ENCODE measurements at regions not wholly inside any gene's neighbourhood (a gene's known extent, or its start where the extent isn't known, plus 50 kb on each side); places are given as distances from the start of the nearest gene placed in this dataset.

DNA sequence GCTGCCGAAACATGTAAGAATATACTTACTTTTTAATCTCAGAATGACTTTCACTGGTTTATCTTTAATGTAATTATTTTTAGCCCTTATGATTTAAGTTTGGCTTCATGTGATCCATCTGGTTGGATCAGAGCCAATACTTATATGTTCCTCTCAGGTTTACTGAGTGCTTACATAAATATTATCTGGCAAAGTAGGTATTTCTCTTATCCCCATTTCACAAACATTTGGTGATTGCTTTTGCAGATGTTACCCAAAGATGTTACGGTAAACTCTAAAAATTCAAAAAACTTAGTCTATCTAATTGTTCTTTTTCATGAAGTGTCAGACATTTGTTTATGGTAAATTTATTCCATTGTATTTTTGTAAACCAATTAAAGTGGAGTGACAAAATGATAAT is 115.0 kb upstream of the TLL1 start:
- DNase-seq (ENCODE audit: extremely low spot score, insufficient read length, low read depth), result no peak
- FAIRE-seq, result no peak

DNA sequence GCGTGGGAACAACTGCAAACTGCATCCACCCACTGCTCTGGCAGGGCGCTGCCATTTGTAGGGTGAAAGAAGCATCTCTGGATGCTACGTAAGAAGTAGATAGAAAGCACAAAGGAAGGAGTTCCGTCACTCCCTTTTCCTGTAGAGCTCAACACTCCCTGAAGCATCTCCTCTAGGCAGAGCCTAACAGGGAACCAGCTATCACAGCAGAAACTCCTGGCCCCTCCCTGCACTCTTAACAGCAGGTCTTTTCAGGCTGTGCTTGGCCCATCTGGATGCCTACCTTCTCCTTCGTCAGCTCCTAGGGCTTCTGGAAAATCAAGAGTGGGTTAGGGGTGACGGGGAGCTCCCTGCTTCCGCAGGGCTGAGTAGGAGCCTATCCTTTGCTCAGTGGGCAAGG is 112.9 kb upstream of the TLL1 start:
- DNase-seq (ENCODE audit: extremely low spot score, insufficient read length, low read depth) (no peak), FAIRE-seq (no peak)

DNA sequence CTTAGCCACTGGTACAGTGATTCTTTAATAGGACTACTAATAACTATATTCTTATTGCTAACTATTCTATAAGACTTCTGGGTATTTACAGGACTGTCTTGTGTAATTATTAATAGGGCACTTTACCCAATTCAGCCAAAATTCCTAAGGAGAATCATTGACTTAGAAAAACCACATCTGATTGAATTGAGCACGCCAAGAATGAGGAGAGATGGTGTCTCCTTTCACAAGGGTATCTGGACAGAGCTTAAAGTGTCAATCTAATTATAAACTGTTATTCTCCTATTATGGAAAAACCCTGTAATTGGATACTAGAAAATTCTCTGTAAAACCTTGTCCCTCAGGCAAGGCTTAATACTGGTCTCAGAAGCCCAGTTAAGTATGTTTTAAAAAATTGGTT is 111.1 kb upstream of the TLL1 start:
- FAIRE-seq (no peak), DNase-seq (ENCODE audit: extremely low spot score, insufficient read length, low read depth) (no peak)

DNA sequence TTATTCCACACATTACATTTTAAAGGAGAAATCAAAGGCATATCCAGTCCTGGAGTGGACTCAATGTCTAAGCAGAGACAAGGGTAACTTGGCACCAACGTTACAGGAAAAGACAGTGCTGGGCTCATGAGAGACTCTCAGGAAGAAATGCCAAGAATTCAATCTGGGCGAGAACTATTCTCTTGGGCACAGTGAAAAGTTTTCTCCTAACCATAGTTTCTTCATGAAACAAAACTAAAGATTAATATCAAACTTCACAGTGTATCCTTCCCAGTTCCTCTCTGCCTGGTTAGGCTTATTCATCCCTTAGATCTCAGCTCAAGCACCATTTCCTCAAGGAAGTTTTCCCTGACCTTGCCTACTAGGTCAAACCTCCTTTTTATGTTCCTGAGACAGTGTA is 109.4 kb upstream of the TLL1 start:
- DNase-seq (ENCODE audit: extremely low spot score, insufficient read length, low read depth) (no peak), FAIRE-seq (no peak)

DNA sequence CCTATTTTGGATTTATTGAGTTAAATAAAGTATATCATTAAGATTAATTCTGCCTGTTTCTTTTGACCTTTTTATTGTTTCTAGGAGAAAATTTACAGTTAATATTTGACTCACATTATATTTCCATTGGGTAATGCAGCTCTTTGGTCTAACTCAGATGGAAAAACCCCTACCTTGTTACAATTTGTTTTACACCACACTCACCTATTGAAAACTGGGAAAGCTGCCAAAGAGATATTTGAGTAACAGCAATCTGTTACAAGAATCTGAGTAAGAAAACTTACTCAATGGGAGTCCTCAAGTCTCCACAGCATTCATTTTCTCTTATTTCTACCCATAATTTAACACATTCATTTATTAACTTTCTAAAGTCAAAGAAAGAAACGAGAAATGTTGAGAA is 108.0 kb upstream of the TLL1 start:
- FAIRE-seq (no peak), DNase-seq (ENCODE audit: extremely low spot score, insufficient read length, low read depth) (no peak)

DNA sequence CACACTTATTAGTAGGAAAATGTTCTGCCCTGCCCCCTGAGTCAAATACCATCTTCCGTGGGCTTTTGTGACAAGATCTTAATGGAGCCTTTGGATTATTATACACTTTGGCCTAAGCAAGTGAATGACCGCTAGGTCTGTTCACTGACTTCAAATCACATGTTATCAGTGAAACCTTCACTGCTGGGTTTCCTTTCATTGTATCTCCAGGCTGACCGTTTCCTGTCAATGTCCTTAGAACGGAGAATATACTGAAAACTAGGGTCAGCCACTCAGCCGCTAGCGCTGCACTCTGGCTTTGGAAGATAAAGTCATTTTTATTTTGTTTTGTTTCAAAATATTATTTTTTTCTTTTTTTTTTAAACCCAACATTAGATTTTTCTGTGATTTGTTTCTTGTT is 107.0 kb upstream of the TLL1 start:
- FAIRE-seq, result no peak
- DNase-seq (ENCODE audit: extremely low spot score, insufficient read length, low read depth), result no peak

DNA sequence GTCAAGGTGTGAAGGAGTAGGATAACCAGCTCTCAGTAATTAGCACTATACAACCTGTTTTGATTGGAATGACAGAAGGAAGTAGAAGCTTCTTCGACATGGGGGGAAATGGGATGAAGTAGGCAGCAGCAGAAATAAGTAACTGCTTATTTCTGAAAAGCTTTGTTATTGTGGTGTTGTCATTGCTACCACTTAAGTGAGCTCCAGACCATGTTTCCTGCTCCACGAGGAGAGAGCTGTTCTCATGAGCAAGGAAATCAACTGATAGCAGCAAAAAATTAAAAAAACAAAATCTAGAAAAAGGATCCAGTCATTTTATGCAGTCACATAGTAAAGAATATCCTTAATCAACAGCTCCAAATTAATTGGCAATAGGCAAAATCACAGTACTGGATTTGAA is 106.1 kb upstream of the TLL1 start:
- FAIRE-seq (no peak), DNase-seq (ENCODE audit: extremely low spot score, insufficient read length, low read depth) (no peak)

DNA sequence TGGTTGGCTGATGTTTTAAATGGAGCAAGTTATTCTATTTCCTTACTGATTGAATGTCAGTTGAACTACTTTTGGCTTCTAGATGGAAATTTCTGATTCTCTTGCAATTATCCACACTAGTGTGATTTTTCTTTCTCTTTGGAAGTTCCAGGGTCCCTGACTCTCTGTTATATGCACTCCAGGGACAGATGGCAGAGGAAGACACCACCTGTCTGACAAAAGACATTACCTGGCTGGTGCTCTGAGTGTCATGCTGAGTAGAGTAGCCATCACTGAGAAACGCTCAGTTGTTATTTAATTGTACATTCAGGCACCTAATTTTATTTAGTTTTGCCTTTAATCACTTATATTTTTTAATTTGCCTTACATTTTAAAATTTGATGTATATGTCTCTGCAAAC is 105.4 kb upstream of the TLL1 start:
- DNase-seq (ENCODE audit: extremely low spot score, insufficient read length, low read depth) (no peak), FAIRE-seq (no peak)

DNA sequence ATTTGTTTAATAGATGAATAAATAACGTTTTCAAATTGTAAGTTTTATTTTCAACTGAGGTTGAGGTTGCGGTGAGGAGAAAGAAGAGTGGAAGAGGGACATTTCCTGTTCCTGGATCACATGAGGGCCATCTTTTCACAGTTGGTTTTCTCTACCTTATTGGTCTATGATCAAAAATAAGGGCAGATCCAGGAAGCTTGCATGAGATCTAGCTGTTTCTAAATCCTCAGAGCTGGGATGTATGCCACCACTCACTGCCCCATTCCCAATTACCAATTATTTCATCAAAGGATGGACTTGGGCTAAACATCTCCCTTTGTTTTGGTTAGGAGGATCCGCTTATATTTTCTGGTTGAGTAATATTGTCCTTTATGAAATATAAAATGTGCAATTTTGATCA is 104.8 kb upstream of the TLL1 start:
- no peak for FAIRE-seq
- DNase-seq (ENCODE audit: extremely low spot score, insufficient read length, low read depth), result no peak

DNA sequence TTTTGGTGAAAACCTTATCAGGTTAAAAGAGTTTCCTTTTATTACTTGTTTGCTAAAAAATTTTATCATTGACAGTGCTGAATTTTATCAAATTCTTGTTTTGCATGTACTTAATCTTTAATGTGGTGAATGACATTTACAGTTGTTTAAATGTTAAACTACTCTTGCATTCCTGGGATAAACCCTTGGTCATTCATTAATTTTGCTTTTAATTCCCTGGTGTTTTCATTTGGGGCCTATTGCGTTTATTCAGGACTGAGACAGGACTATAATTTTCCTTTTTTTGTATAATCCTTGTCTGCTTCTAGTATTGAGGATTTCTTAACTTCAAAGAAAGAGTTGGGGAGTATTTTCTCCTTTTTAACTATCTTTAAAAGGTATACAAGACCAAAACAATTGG is 98.7 kb upstream of the TLL1 start:
- DNase-seq (ENCODE audit: extremely low spot score, insufficient read length, low read depth) (no peak), FAIRE-seq (no peak)

DNA sequence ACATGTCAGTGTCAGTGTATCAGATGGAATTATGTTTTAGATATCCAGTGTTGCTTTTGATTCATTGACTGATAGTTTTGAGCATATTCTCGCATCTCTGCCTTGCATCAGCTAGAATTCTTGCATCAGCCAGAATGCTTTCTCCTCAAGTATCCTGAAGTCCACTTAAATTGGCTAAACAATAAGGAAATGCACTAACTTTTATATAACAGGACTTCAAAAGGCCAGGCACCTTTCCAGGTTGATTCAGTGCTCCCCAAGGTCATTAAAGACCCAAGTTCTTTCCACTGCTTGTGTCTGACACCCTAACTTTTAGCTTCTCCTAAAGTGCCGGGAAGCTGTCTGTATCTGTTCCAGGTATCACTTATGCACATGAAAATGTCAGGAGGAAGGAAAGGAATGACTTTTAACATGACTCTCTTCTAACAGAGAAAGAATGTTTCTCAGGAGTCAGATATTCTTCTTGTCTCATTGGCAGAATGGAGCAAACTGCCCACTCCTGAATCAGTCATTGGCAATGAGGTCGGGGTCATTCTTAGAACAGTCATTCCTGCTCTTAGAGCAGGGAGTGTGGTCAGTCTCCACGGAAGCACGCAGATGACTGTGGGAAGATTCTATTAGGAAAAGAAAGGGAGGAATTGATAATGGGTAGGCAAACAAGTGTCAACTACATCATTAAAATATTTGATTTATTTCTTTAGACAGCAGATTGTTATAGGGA is 92.9 kb upstream of the TLL1 start:
- FAIRE-seq, result no peak

DNA sequence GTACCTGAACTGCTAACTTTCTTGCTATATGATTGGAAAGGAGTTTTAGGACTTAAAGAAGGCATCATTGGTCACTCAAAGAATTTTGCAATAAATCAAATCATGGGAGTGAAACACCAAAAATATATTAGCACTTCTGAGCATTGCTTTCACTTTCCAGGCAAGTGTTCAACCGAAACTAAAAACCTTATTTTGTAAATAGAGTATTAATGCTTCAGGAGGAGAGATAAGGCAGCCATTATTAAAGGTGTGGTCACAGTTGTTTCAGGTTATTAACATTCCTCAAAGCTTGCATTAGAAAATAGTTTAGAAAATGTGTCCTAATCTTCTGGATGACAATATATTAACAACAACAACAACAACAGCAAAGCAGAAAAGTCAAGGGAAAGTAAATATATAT is 92.3 kb upstream of the TLL1 start:
- no peak for DNase-seq (ENCODE audit: extremely low spot score, insufficient read length, low read depth)
- no peak for FAIRE-seq

More for the DNA sequence above, 92.9 kb upstream of the TLL1 start:
- no peak for DNase-seq (ENCODE audit: extremely low spot score, insufficient read length, low read depth)

DNA sequence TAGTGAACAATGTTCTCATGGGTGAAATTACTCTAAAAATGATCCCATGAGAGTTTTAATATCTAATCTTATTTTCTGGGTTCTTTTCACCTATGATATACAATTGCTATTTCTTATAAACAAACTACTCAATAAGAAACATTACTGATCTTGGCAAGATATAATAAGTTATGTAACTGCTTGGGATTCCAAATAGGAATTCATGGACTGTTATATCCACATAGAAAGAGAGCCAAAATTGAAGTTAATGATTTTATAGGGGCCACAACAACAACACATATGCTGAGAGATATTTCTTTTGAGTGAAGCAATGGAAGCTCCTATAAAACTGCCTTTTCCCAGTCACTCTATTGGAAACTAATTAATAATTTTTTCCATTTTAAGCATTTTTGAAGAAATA is 90.4 kb upstream of the TLL1 start:
- FAIRE-seq (no peak), DNase-seq (ENCODE audit: extremely low spot score, insufficient read length, low read depth) (no peak)

DNA sequence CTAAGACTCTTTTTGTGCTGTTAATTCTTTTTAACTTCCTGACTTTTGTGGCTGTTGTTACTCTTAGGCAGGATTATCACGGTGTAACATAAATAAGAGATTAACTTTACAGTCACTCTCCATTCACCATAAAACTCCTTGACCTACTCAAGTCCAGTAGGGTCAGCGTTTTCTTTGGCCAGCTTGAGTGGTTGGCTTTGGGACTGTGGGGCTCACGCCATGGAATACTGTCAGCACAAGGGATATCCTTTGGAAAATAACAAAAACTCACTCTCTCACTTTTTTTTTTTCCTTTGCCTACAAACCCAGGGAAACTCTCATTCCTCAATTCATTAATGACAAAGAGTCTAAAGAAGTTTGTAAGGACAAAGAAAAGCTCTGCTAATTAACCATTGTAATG is 89.4 kb upstream of the TLL1 start:
- no peak for FAIRE-seq
- no peak for DNase-seq (ENCODE audit: extremely low spot score, insufficient read length, low read depth)

DNA sequence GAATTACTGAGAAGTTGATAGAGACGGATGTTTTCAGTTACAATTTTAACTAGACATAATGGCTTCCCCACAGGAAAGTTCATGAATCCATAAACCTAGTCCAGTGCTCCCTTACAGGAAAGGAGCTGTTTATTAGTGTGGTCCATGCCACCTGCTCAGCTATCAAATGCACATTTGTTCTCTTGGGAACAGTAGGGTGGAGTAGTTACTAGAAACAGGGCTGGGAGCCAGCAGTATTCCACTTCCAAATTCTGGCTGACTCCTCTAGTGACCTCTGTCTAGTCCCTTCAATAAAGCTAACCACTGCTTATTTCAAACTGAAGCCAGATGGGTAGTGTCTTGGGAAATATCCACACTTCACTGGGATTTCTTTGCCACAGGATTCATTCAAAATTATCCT is 88.4 kb upstream of the TLL1 start:
- DNase-seq (ENCODE audit: extremely low spot score, insufficient read length, low read depth) (no peak), FAIRE-seq (no peak)

DNA sequence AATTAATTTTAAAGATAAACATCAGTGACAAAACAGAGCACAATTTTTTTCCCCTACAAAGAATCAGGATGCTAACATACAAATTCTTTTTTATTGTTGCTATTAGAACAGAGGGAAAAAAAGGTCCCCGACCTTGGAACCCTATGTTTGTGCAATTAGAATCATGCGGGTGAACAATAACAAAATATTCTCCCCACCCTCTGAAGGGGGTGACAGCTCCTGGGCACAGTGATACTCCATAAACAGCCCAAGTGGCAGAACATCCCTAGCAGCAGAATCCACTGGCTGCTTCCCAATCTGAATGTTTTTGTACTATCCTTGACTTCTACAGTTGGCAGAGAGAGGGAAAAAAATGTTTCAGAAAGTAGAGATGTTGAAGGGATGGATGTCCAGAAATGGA is 87.7 kb upstream of the TLL1 start:
- DNase-seq (ENCODE audit: extremely low spot score, insufficient read length, low read depth) (no peak), FAIRE-seq (no peak)

DNA sequence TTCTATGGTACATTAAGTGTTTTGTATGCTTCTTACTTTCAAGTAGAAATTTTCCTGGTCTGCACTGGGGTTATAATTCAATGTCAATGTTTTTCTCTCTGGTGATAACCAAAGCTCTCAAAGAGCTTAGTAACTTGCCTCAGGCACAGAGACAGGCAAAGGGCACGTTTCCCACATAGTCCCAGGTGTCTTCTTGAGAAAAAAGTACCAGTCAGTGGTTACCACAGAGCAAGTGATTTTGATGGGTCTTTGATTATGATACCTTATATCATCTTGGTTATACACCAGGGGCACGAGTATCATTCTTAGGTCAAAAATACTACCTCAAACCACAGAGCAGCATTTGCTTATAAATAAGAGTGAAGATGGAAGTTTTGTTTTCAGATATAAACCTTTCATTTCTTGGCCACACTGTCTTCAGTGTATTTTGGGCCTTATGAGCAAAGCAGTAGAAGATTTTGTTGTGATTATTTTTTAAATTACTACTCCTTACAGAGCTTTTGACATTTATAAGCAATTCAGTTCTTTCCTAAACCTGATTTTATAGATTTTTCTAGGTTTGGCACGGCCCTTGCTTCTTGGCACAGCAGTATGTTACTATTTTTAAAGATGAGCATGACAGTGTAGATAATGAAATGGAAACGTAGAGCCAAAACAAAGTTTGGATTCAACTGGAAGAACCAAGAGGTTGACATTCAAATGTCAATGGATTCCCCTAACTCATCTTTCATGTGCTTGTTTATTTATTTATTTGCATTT is 85.3 kb upstream of the TLL1 start:
- FAIRE-seq, result no peak
- DNase-seq (ENCODE audit: extremely low spot score, insufficient read length, low read depth), result no peak

DNA sequence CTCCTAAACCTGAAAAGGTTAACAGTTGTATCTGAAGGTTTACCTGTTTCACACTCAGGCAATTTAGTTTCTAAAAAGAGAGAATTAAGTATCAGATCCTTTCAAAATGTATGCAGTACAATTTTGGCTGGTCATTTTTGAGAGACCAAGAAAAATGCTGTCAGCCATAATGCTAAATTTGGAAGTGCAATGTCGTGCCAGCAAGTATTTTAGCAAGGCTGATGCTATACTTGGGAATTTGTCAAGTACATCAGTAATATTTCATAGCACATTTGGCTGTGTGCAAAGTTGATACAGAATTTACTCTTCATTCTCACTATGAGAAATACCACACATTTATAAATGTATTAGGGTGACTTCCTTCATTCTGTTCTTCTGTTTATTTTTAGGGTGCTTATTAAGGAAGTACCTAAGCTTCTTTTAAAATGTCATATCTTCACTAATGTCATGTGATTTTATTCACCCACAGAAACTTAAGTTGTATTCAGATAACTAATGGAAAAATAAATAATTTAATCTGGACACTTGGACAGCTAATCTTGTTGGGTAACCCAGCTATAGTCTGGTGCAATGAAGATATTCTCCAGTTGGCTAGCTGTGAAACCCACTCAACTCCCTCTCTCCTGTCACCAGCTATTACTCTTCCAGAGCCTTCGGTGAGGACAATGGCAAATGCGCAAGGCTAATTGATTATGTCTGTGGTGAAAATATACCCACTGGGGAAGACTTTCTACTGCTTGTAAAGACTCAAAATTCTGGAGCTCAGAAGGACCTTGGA is 84.2 kb upstream of the TLL1 start:
- FAIRE-seq, result no peak
- DNase-seq (ENCODE audit: extremely low spot score, insufficient read length, low read depth), result no peak

DNA sequence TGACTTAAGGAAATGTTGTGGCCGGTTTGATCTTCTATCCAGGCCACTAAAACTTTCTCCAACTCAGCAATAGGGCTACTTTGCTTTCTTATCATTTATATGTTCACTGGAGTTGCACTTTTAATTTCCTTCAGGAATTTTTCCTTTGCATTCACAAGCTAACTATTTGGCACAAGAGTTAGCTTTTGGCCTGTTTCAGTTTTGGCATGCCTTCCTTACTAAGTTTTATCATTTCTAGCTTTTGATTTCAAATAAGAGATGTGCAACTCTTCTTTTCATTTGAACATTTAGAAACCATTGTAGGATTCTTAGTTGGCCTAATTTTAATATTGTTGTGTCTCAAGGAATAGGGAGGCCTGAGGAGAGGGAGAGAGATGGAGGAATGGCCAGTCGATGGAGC is 79.8 kb upstream of the TLL1 start:
- FAIRE-seq, result no peak
- no peak for DNase-seq (ENCODE audit: extremely low spot score, insufficient read length, low read depth)

DNA sequence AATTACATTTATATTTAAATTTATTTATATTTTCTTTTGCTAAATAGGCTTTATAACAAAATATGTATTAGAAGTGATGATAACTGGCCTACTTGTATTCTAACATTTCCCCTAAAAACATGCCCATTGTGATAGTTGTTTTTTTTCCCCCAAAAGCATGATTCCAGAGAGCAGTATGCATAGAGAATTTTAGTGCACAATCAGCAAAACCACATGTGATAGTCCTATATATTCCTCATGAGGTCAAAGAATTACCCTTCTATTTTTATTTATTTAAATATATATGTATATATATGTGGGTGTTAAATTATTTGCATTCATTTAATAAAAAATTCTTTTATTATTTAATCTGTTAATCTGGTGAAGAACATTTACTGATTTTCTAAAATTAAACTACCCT is 78.2 kb upstream of the TLL1 start:
- no peak for FAIRE-seq
- no peak for DNase-seq (ENCODE audit: extremely low spot score, insufficient read length, low read depth)

DNA sequence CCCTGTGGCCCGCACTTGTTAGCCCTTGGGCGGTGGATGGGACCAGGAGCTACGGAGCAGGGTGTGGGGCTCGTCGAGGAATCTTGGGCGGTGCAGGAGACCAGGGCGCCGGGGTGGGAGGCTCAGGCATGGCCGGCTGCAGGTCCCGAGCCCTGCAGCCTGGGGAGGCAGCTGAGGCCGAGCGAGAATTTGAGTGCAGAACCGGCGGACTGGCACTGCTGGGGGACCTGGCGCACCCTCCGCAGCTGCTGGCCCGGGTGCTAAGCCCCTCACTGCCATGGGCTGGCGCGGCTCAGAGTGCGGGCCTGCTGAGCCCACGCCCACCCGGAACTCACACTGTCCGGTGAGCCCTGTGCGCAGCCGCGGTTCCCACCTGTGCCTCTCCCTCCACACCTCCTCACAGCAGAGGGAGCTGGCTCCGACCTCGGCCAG is 73.6 kb upstream of the TLL1 start:
- FAIRE-seq (no peak), DNase-seq (ENCODE audit: extremely low spot score, insufficient read length, low read depth) (no peak)
